HG02759 (cell line): ENCODE measurements at regions not wholly inside any gene's neighbourhood (a gene's known extent, or its start where the extent isn't known, plus 50 kb on each side); places are given as distances from the start of the nearest gene placed in this dataset.

Experiments
- ATAC-seq: cut with Tn5 transposase; IDR thresholded peaks from one replicate; pipeline ENCODE4 v1.9.1; 2021; ENCODE audit warnings: mild to moderate bottlenecking, moderate library complexity; ENCODE audit not compliant: unreplicated experiment

DNA sequence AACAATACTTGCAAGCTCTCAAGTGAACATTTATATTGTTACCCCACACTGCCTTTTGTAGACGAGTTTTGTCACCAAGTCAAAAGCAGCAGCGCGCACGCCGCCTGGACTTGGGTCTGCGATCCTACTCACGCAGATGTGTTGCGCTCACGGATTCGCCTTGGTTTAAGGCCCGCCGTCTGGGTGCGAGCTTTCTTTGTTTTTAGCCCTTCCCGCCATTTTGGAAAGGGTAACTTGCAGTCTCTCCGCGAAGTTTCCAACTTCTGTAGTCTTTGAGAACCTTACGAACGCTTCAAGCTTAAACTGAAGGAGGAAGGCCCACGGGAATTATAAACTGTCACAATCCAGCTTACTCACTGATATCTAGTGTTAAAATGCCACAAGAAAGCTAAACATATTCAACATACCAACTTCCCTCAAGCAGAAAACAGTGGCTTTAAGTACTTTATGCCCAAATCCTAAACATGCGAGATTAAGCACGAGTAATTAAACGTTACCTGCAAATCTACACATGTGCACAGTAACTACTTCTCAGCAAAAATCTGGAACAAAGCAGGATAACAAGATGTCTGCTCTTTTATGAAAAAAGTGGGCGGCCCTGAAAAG, 80.4 kb upstream of the BTN3A2 start:
- no peak for ATAC-seq

DNA sequence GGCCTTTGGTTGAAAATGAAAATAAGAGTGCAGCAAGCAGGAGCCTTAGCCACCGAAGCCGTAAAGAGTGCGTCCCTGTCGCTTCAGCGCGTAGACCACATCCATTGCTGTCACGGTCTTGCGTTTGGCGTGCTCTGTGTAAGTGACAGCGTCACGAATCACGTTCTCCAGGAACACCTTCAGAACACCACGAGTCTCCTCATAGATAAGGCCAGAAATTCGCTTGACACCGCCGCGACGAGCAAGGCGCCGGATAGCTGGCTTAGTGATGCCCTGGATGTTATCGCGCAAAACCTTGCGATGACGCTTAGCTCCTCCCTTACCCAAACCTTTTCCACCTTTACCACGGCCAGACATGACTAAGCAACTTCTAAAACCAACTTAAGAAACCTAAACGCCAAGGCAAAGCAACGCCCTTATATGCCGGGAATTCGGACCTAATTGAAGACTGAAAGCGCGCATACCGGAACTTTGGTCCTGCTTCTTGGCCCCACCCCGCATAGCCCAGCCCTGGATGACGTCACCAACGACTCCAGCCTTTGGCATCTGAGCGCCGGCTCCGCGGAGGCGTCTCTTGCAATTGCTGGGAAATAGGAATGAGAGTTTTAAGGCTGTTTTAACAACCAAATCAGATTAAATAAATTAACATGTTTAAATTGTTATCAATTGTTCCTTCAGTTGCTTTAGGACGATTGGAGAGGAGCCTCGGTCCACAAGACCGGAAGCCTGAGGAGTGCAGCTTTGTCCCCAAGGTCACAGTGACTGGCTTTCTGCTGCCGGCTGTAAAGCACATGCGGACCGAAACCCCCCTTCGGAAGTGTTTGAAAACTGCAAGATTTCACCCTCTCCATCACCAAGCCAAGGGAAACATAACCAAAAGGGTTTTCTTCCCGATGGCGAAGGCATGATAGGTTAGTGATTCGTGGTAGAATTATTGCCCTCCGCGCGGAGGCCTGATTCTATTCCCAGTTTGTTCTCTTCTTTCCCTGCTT, 79.6 kb upstream of the BTN3A2 start:
- peak; percentile 80 for ATAC-seq

DNA sequence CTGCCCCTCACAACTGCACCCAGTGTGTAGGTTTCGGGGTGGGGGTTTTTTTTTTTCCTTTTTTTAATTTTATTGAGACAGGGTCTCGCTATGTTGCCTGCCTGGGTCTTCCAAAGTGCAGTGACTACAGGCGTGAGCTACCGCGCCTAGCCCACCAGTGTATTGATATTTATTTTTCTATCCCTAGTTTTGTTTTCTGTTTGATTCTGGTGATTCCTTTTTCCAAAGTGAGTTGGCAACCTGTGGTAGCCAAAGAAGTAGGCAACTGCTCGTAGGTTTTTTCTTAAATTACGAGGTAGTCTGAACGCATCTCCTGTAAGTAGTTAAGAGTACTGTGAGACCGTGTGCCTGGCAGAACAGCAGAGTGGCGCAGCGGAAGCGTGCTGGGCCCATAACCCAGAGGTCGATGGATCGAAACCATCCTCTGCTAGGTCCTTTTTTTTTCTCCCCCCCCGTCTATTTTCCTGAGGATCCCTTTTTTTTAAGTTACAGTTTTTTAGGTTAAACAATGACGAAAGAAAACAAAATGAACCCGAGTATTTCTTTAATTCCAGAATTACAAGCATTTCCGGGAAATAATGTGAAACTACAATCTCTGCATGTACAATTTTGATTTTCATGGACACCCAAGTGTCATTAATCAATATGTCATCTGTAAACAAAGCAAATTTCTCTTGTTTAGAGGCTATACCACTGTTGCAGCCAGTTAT, 78.7 kb upstream of the BTN3A2 start:
- ATAC-seq: no peak

DNA sequence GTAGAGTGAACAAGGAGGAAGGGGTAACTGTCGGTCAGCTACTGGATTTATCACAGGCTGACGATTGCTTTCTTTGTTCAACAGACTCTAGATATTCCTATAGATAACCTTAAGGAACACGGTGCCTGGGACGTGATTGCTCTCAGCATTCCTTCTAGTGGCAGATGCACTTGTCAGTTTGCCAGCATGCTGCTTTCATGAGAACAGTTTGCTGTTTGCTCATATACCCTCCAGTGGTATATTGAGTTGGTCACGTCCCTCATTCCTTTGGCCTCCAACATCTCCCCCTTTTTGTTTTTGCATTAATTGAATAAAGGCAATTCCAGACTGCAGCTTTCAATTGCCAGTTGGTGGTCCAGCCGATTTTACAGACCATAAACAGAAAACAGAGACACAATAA, 76.8 kb upstream of the BTN3A2 start:
- ATAC-seq: no peak

DNA sequence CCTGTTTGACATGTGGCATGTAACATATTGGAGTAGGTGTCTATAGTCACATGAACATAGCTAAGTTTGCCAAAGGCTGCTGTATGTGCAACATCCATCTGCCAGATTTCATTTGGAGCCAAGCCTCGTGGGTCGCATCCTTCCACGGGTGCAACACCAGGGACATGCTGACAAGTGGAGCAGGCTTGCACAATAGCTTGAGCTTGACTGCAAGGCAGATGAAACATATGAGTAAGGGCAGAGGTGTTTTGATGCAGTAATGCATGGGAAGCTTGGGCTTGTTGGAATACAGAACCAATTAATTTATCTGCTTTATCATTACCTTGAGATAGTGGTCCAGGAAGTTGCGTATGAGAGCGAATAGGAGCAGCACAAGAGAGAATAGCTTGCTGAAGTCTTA, 74.1 kb upstream of the BTN3A2 start:
- no peak for ATAC-seq

DNA sequence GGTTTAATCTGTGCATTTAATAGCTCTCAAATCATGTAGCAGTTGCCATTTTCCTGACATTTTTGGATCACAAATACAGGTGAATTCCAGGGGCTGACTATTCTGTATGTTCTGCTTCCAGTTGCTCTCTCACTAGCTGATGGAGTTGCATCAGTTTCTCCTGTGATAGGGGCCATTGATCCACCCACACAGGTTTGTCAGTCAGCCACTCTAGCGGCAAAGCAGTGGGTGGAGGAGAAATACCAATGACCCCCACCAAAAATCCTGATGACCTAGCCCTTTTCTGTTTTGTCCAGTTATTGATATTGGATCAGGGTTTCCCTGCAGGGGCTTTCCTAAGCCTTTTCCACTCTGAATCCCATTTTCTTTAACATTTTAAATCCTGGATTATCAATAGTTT, 72.3 kb upstream of the BTN3A2 start:
- no peak for ATAC-seq

DNA sequence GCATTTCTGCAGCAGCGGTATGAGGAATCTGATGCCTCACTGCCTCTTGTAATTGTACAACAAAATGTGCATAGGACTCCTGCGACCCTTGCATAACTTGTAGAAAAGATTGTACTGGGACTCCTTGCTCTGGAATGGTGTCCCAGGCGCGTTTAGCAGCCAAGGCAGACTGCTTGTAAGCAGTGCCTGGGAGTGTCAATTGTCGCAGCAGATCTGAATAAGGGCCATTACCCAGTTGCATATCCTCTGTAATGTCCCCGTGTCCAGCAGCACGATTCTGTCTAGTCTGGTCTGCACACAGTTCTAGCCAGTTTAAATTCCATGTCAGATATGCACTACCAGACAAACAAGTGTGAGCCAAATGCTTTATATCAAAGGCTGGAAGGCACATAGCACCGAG, 70.7 kb upstream of the BTN3A2 start:
- ATAC-seq: no peak

DNA sequence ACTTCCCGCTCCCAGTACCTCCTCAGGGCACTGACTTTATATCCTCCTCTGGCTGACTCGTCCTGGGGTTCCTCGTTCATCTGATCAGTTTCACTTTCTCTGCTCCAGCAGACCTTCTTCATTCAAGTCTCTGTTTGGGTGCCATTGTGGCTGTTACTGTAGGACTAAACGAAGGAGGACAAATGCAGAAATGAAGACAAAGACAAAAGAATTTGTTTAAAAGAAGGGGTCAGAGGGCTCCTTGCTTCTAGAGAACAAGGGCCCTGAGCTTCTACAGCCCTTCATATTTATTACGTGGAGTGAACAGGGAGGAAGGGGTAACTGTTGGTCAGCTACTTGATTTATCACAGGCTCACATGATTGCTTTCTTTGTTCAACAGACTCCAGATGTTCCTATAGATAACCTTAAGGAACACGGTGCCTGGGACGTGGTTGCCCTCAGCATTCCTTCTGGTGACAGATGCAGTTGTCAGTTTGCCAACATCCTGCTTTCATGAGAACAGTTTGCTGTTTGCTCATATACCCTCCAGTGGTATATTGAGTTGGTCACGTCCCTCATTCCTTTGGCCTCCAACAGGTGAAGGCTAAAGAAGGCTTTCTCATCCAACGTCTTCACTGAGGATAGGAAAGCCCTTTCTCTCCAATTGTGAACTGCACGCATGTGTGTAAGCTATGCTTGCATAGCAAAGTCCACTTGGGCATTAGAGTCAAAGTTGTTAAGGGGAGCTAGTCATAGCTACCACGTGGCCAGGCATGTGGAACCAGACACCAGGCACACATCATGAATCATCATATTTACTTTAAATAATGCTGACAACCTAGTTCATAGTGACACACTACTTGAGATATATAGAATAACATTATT, 69.1 kb upstream of the BTN3A2 start:
- no peak for ATAC-seq

DNA sequence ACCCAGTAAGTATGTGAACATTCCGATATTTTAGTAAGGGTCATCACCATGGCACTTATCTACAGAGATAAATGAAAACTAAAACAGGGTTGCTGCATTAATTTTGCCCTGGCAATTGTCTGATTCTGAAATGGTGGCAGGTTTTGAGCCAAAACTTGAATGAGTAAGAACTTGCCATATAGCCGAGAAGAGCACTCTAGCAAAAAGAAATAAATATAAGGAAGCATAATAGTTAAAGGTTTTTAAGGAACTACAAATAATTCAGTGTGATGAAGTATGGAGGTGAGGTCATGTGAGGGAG, 68.5 kb upstream of the BTN3A2 start:
- no peak for ATAC-seq

DNA sequence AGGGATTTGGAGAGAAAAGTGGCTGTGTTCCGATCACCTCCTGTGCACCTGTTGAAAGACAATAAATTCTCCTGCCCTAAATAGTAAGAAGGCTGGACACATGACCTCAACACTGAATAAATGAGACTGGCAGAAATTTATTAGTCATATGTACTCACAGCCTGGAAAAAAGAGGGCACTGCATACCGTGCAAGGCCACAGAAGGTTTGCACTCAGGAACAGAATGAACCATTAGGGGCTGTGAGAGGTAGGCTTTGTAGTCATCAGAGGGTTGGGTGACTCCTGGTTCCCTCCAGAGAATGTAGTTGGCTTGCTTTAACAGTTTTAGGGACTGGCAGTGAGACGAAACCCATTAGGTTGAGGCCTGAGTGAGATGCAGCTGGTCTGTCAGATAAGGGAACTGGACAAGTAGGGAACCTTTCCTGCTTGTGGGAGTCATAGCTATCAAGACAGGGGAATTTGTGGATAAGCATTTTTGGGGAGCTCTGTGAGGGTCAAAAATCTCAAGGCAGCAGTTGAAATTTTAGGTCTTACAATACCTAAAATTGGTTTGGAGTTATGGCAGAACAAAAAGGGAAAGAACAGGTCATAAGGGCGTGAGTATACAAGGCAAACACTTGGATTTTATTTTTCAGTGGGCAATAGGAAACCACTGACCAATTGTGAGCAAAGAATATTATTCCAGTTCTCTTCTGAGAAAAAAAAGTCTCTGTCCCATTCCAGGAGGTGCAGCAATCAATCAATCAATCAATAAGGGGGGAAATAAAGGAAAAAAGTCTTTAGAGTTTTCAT, 67.9 kb upstream of the BTN3A2 start:
- ATAC-seq: no peak

DNA sequence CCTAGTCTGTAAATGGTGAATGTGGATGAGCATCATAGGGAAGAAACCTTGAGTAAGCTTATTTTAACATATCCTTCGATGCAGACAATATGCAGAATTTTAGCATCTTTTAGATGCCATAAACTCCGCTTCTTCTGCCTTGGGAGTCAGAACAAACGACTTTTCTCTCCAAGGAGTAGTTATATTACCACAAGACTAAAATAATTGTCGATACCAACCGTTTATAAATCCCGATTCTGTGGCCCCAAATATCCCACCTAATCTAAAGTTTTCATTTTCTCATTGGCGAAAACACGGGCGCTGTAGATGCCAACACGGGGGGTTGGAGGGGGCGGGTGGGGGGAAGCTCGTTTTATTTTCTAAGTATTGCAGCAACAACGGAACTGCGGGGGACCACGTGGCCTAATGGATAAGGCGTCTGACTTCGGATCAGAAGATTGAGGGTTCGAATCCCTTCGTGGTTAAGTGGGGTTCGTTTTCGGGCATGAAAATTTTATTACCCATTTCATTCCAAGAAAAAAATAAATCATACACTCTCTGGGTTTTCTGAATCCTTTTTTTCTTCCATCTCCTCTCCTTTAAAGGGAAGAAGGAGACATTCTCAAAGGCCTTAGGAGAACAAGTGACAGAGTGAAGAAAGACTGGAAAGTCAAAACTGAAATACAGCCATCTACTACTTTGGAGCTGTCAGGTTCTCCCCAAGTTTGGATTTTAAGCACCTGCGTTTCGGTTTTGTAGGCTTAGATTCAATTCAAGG, 65.5 kb upstream of the BTN3A2 start:
- ATAC-seq: no peak

DNA sequence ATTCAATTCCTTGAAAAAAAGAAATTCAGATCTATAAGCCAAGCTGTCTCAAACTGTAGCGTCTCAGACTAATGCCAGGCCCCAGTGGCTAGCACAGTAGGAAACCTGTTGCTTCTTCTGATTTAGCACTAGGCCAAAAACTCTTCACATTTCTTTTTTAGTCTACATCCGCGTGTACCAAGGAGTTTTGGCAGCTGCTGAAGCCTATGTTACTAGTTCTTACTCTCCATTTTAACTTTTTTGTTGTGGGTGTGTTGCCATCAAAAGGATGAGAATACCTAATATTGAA, 65.0 kb upstream of the BTN3A2 start:
- ATAC-seq: no peak

DNA sequence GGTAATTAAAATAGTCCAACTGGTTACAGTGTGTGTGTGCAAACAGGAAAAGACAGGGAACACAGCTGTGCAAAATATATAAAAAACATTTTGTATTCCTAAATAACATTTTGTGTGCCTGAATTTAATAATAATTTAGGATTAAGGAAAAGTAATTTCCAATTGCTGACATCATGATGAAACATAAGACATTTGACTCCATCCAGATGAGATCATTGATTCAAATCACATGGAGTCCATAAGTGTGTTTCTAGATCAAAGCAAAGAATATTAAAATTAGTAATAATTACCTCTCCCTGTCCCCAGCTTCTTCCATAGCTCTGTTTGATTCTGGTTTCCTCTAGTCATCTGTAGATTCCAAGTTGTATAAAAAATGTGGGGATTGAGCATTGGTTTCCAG, 64.6 kb upstream of the BTN3A2 start:
- ATAC-seq: no peak

DNA sequence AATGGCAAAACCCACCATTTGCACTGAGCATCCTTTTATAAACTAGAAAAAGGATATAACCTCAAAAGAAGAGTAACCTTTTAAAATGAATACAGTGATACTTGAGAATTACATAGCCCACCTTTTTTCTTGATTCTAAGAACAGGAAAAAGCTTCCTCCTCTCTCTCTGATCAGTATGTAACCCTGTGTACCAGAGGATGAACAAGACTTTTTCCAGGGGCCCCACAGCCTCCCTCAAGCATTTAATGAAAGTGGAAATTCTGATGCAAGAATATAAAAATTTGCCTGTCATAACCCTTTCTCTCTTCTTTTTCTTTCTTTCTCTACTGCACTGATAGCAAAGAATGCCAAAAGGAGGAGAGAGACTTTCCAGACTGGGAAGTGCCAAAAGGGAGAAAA, 64.2 kb upstream of the BTN3A2 start:
- no peak for ATAC-seq

DNA sequence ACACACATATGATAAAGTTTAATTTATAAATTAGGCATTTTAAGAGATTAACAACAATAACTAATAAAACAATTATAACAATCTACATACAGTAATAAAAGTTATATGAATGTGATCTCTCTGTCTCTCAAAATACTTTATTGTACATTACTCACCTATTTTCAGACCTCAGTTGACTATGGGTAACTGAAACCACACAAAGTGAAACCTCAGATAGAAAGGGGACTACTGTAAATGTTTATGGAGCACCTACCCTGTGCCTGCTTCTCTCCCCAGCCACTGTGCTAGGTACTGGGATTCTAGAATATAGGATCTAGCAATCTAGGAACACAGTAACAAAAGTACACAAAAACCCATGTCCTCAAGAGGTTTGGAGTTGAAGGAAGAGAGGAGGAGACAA, 63.4 kb upstream of the BTN3A2 start:
- no peak for ATAC-seq

DNA sequence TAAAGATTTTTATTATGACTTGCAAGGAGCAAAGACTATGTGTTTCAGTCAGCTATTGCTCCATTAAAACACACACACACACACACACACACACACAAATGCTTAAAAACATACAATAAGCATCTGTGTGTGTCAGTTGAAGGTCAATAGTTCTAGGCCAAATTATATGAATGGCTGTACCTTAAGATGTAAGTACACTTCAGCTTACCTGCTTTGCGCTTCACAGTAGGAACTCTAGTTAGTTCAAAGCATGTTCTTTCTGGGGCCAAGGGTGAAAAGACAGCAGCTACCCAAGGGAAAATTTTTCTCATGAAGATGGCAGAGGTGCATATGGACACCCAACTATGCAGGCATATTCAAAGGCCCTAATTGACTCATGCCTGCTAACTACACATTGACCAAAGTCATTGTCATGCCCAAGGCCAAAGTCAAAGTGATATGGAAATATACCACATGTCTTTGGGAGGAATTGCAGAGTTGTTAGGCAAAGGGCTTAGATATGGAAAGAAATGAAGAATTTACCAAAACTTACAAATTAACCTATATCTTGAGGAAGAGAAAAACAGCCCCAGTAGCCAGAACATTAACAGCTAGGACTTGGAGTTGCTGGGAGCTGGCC, 61.9 kb upstream of the BTN3A2 start:
- ATAC-seq: no peak

DNA sequence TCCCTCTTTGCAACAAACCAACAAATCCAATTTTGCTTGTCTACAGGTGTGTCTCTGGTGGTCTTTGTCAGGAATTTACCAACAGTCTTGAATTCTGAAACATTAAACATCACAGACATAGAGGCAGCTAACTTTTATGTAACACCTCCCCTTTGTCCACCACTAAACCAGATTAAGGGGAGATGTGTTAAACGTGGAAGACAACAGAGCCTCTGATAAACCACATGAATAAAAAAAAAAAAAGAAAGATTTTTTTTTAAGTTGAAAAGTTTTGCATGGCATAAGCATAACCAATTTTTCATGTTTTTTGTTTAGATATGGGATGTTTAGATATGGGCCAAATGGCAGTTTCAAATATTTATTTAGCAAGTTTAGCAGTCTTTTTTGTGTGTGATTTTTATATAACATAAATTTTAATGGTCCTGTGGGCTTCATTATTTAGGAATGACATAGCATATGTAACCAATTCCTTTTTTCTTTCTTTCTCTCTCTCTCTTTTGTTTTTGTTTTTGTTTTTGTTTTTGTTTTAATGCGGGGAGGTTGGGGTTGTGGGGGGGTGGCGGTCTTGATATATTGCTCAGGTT, 60.7 kb upstream of the BTN3A2 start:
- ATAC-seq: no peak

DNA sequence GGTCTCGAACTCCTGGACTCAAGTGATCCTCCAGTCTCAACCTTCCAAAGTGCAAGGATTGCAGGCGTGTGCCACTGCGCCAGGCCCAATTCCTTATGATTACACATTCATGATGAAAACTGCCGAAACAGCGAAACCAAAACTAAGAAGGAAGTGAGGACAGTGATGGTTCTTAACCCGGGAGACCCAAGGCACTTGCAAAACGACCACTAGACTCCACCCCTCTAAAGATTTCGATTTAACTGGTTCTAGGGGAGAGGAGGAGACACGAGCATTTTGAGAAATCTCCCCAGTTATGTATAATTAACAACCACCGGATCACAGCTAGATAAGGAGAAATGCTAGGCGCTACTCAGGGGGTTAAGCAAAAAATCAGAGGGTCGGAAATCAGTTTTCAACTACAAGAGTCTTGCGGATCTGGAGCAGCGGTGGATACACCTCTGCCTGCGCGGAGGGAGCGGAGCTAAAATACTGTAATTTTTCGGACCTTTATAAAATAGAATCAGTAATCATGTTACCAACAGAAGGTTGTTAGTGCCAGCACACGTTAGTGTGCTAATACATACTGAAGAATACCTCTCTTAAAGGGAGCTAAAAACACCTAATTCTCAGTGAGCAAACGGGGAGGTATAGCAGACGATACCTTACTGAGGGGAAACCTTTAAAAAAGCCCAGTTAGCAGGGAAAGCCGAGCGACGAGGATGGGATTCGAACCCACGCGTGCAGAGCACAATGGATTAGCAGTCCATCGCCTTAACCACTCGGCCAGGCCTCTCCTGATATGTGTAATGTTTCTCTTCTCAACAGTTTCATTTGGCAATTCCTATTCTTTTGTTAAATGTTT, 60.0 kb upstream of the BTN3A2 start:
- peak; percentile 55 for ATAC-seq
